ENCODE measurements at regions not wholly inside any gene's neighbourhood (a gene's known extent, or its start where the extent isn't known, plus 50 kb on each side); places are given as distances from the start of the nearest gene placed in this dataset.
A peak's percentile ranks its signal among the peaks of the same experiment; 100 is the strongest.

DNA sequence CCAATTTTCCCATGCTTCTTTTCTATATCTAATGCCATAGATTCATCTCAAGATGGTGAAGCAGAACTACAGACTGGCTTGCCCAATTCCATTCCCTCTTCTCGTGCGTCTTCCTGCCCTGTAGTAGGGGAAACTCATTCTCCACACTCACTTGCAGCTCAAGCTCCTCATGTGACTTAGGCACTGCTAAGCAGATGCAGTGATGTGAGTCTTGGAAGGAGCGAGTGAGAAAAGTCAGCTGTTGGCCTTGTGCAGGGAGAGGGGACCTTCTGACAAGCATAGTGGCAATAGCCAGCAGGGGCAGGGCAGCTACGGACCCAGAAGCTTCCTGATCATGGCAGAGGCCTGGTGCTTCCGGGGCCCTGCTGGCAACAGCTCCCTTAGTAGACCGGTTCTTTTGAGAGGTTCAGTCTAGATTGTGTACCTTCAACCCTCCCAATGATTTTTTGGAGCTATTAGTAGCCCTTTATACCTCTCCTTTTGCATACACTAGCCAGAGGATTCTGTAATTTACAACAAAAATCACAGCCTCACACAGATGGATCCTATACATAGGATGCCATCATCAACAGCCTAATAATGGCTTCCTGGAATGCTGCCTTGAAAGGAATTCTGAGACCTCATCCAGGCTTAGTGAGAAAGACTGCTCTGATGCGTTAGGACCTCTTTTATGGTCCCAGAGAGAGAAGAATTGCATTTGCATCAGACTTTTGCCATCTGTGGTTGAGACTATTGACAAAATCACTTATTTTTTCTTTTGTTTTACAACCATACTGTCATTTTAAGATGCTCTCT is 121.5 kb upstream of the RIPOR2 start:
- no peak overlapping the region for H3K9ac ChIP-seq (ENCODE audit: insufficient read length, low read depth)
- no peak for TF ChIP-seq ZNF274 (IDR thresholded peaks at IDR 0.05; ENCODE audit: low read depth, low read length)
- no peak for TF ChIP-seq SUZ12 (IDR thresholded peaks at IDR 0.05; ENCODE audit: extremely low read depth, insufficient read depth, insufficient read length)
- TF ChIP-seq YY1 (IDR thresholded peaks at IDR 0.05; ENCODE audit: insufficient read depth, insufficient read length): no peak
- no peak overlapping the region for H3K4me3 ChIP-seq (ENCODE audit: insufficient read length, low read depth)
- DNase-seq (ENCODE audit: low read depth, low spot score): no peak
- H3K36me3 ChIP-seq (ENCODE audit: insufficient read depth, insufficient read length, low read length): no peaks in the 10 kb centered on the region
- H3K4me1 ChIP-seq (ENCODE audit: insufficient read depth, insufficient read length): no peaks in the 10 kb centered on the region
- 0 out of 2 replicates have a peak, but pooled peaks cover 2% of the 10 kb centered on the region for H3K9me3 ChIP-seq (ENCODE audit: insufficient read depth, low read length)
- H3K27me3 ChIP-seq (ENCODE audit: insufficient read depth, insufficient read length): no peaks in the 10 kb centered on the region

- H3K9ac ChIP-seq (ENCODE audit: insufficient read length, low read depth): no peak overlapping the region
- no peak overlapping the region for H3K4me3 ChIP-seq (ENCODE audit: insufficient read length, low read depth)
- DNase-seq (ENCODE audit: low read depth, low spot score): no peak
- H3K36me3 ChIP-seq (ENCODE audit: insufficient read depth, insufficient read length, low read length): no peaks in the 10 kb centered on the region
- no peak for TF ChIP-seq YY1 (IDR thresholded peaks at IDR 0.05; ENCODE audit: insufficient read depth, insufficient read length)
- no peak for TF ChIP-seq SUZ12 (IDR thresholded peaks at IDR 0.05; ENCODE audit: extremely low read depth, insufficient read depth, insufficient read length)
- no peak for TF ChIP-seq ZNF274 (IDR thresholded peaks at IDR 0.05; ENCODE audit: low read depth, low read length)
- H3K9me3 ChIP-seq (ENCODE audit: insufficient read depth, low read length): no peaks in the 10 kb centered on the region
- H3K27me3 ChIP-seq (ENCODE audit: insufficient read depth, insufficient read length): no peaks in the 10 kb centered on the region
- no peaks in the 10 kb centered on the region for H3K4me1 ChIP-seq (ENCODE audit: insufficient read depth, insufficient read length)
These were observed 122.7 kb upstream of the RIPOR2 start for GRCh38 chr6:25058441-25058840.

- Histone ChIP-seq H3K36me3 (ENCODE audit: insufficient read depth, insufficient read length, low read length) (no peaks in the 10 kb centered on the region), H3K27me3 (ENCODE audit: insufficient read depth, insufficient read length) (no peaks in the 10 kb centered on the region), H3K4me1 (ENCODE audit: insufficient read depth, insufficient read length) (no peaks in the 10 kb centered on the region), H3K9me3 (ENCODE audit: insufficient read depth, low read length) (no peaks in the 10 kb centered on the region), H3K4me3 (ENCODE audit: insufficient read length, low read depth) (no peak overlapping the region), H3K9ac (ENCODE audit: insufficient read length, low read depth) (no peak overlapping the region)
- no peak for DNase-seq (ENCODE audit: low read depth, low spot score)
- TF ChIP-seq ZNF274 (IDR thresholded peaks at IDR 0.05; ENCODE audit: low read depth, low read length) (no peak), YY1 (IDR thresholded peaks at IDR 0.05; ENCODE audit: insufficient read depth, insufficient read length) (no peak), SUZ12 (IDR thresholded peaks at IDR 0.05; ENCODE audit: extremely low read depth, insufficient read depth, insufficient read length) (no peak)
These were observed 123.2 kb upstream of the RIPOR2 start for GRCh38 chr6:25058941-25059340.

GRCh38 chr6:25060522-25060921 is 124.8 kb upstream of the RIPOR2 start:
- Histone ChIP-seq H3K36me3 (ENCODE audit: insufficient read depth, insufficient read length, low read length) (no peaks in the 10 kb centered on the region), H3K4me3 (ENCODE audit: insufficient read length, low read depth) (no peak overlapping the region), H3K27me3 (ENCODE audit: insufficient read depth, insufficient read length) (no peaks in the 10 kb centered on the region), H3K4me1 (ENCODE audit: insufficient read depth, insufficient read length) (no peaks in the 10 kb centered on the region), H3K9ac (ENCODE audit: insufficient read length, low read depth) (no peak overlapping the region), H3K9me3 (ENCODE audit: insufficient read depth, low read length) (no peaks in the 10 kb centered on the region)
- no peak for DNase-seq (ENCODE audit: low read depth, low spot score)
- TF ChIP-seq YY1 (IDR thresholded peaks at IDR 0.05; ENCODE audit: insufficient read depth, insufficient read length) (no peak), SUZ12 (IDR thresholded peaks at IDR 0.05; ENCODE audit: extremely low read depth, insufficient read depth, insufficient read length) (no peak), ZNF274 (IDR thresholded peaks at IDR 0.05; ENCODE audit: low read depth, low read length) (no peak)

- Histone ChIP-seq H3K9me3 (ENCODE audit: insufficient read depth, low read length) (no peaks in the 10 kb centered on the region), H3K36me3 (ENCODE audit: insufficient read depth, insufficient read length, low read length) (no peaks in the 10 kb centered on the region), H3K27me3 (ENCODE audit: insufficient read depth, insufficient read length) (no peaks in the 10 kb centered on the region), H3K4me1 (ENCODE audit: insufficient read depth, insufficient read length) (no peaks in the 10 kb centered on the region), H3K9ac (ENCODE audit: insufficient read length, low read depth) (no peak overlapping the region), H3K4me3 (ENCODE audit: insufficient read length, low read depth) (no peak overlapping the region)
- peak; percentile 72 for DNase-seq (ENCODE audit: low read depth, low spot score)
- TF ChIP-seq ZNF274 (IDR thresholded peaks at IDR 0.05; ENCODE audit: low read depth, low read length) (no peak), SUZ12 (IDR thresholded peaks at IDR 0.05; ENCODE audit: extremely low read depth, insufficient read depth, insufficient read length) (no peak), YY1 (IDR thresholded peaks at IDR 0.05; ENCODE audit: insufficient read depth, insufficient read length) (no peak)
These were observed 125.7 kb upstream of the RIPOR2 start for GRCh38 chr6:25061289-25061936.

GRCh38 chr6:25062070-25062811 is 126.5 kb upstream of the RIPOR2 start:
- Histone ChIP-seq H3K4me3 (ENCODE audit: insufficient read length, low read depth) (no peak overlapping the region), H3K27me3 (ENCODE audit: insufficient read depth, insufficient read length) (no peaks in the 10 kb centered on the region), H3K4me1 (ENCODE audit: insufficient read depth, insufficient read length) (no peaks in the 10 kb centered on the region), H3K36me3 (ENCODE audit: insufficient read depth, insufficient read length, low read length) (no peaks in the 10 kb centered on the region), H3K9ac (ENCODE audit: insufficient read length, low read depth) (no peak overlapping the region), H3K9me3 (ENCODE audit: insufficient read depth, low read length) (no peaks in the 10 kb centered on the region)
- TF ChIP-seq SUZ12 (IDR thresholded peaks at IDR 0.05; ENCODE audit: extremely low read depth, insufficient read depth, insufficient read length) (no peak), ZNF274 (IDR thresholded peaks at IDR 0.05; ENCODE audit: low read depth, low read length) (no peak), YY1 (IDR thresholded peaks at IDR 0.05; ENCODE audit: insufficient read depth, insufficient read length) (no peak)
- no peak for DNase-seq (ENCODE audit: low read depth, low spot score)

GRCh38 chr6:25064006-25064405 is 128.2 kb upstream of the RIPOR2 start:
- TF ChIP-seq SUZ12 (IDR thresholded peaks at IDR 0.05; ENCODE audit: extremely low read depth, insufficient read depth, insufficient read length) (no peak), ZNF274 (IDR thresholded peaks at IDR 0.05; ENCODE audit: low read depth, low read length) (no peak), YY1 (IDR thresholded peaks at IDR 0.05; ENCODE audit: insufficient read depth, insufficient read length) (no peak)
- Histone ChIP-seq H3K4me1 (ENCODE audit: insufficient read depth, insufficient read length) (no peaks in the 10 kb centered on the region), H3K27me3 (ENCODE audit: insufficient read depth, insufficient read length) (no peaks in the 10 kb centered on the region), H3K9ac (ENCODE audit: insufficient read length, low read depth) (no peak overlapping the region), H3K36me3 (ENCODE audit: insufficient read depth, insufficient read length, low read length) (no peaks in the 10 kb centered on the region), H3K4me3 (ENCODE audit: insufficient read length, low read depth) (no peak overlapping the region), H3K9me3 (ENCODE audit: insufficient read depth, low read length) (no peaks in the 10 kb centered on the region)
- DNase-seq (ENCODE audit: low read depth, low spot score): no peak
